Activated CD4-positive, alpha-beta T cell treated with anti-CD3 and anti-CD28 coated beads, Interleukin-2, amount 50 U/mL, for 24 hours (primary cell): ENCODE measurements at regions not wholly inside any gene's neighbourhood (a gene's known extent, or its start where the extent isn't known, plus 50 kb on each side); places are given as distances from the start of the nearest gene placed in this dataset.

ENCODE experiments used
- DNase-seq, 2 donors: peaks; one replicate each; pipeline ENCODE4 v3.0.0-alpha.2; 2020; ENCODE audit warnings: low read depth in 1 of 2, low spot score in 1 of 2

- DNase-seq = no peak
Measured at GRCh38 chr13:109374609-109375200, 411.7 kb downstream of the IRS2 start.

- DNase-seq = no peak
Measured at GRCh38 chr13:109372666-109373065, 413.7 kb downstream of the IRS2 start.

GRCh38 chr13:109371066-109371465 lies 415.3 kb downstream of the IRS2 start:
- DNase-seq = no peak

DNA sequence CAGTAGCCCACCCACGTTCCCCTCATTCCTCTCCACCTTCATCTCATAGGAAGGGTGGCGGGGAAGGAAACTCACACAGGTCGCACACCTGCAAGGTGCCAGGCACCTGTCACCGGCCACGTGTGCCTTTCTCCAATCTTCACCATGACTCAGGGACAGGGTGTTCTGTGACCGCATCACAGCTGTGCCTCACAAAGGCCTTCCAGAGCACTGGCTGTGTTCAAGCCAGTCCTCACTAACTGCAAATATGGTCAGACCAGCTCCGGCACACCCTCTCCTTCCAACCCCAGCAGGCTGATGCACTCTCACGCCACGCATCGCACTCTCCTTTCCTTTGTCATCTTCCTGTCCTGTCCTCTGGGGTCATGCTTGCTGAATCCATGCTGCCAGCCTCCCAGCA lies 415.9 kb downstream of the IRS2 start:
- DNase-seq = no peak

DNA sequence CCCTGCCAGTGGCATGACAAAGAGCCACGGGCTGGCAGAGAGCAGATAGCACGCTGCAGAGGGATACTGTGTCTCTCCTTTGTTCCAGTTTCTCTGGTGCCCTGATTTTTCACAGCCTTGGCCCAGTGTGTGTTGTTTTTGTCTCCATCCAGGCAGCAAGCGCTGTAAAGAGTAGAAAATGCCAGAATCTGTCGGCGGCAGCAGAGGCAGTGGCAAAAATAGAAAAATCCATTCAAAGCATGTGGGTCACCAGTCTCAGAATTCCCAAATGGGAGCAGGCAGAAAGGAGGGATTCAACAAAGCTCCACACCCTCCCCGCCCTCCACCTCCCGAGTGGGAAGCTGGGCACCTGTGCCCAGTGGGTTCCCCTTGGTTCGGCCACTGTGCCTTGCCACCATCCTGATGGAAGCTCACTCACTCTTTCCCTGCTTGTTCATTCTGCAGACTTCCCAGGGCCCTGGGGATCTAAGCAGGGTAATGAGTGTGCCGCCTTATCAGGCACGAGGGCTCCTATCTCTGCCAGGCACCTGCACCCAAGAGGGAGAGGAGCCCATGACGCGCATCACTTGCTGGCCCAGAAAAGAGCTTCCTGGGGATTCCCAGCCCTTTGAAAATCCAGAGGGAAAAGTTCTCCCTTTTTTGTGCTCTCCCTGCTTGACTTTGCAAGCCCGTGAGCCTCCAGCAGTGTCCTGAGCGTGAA lies 416.9 kb downstream of the IRS2 start:
- DNase-seq = no peak

GRCh38 chr13:109368230-109368629 lies 418.2 kb downstream of the IRS2 start:
- DNase-seq = no peak

DNA sequence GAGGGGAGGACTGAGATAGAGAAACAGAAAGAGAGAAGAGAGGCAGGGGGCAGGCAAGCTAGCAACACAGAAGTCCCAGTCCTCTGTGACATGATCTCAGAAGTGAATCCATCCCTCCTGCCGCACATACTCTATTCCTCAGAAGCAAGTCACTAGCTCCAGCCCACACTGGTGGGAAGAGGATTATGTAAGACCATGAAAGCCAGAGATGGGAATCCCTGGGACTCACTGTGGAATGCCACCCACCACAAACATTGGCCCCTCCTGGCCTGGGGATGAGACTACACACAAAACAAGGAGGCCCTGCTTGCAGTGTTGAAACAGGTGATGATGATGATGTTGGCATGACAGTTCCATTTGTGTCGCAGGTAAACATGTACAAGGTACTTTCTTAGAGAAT lies 419.9 kb downstream of the IRS2 start:
- no peak for DNase-seq

GRCh38 chr13:109363431-109363830 lies 423.0 kb downstream of the IRS2 start:
- no peak for DNase-seq

DNA sequence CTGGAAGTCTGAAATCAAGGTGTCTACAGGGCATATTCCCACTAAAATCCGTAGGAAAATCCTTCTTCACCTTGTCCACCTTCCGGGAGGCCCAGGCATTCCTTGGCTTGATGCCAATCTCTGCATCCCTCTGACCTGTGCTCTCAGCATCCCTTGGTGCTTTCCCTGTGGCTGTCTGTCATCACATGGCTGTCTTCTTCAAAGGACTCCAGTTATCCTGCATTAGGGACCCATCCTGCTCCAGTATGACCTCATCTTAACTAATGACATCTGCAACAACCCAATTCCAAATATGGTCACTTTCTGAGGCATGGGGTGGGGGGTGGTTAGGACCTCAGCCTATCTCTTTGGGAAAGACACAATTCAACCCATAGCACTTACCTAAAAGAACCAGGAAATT lies 423.8 kb downstream of the IRS2 start:
- no peak for DNase-seq

- no peak for DNase-seq
Measured at GRCh38 chr13:109361562-109362289, 424.7 kb downstream of the IRS2 start.

GRCh38 chr13:109357751-109358471 lies 428.5 kb downstream of the IRS2 start:
- DNase-seq = no peak

- no peak for DNase-seq
Measured at GRCh38 chr13:109355875-109356434, 430.4 kb downstream of the IRS2 start.

GRCh38 chr13:109355166-109355565 lies 431.2 kb downstream of the IRS2 start:
- no peak for DNase-seq

GRCh38 chr13:109351236-109351635 lies 435.1 kb downstream of the IRS2 start:
- no peak for DNase-seq

- DNase-seq = no peak
Measured at GRCh38 chr13:109348519-109349258, 437.7 kb downstream of the IRS2 start.

DNA sequence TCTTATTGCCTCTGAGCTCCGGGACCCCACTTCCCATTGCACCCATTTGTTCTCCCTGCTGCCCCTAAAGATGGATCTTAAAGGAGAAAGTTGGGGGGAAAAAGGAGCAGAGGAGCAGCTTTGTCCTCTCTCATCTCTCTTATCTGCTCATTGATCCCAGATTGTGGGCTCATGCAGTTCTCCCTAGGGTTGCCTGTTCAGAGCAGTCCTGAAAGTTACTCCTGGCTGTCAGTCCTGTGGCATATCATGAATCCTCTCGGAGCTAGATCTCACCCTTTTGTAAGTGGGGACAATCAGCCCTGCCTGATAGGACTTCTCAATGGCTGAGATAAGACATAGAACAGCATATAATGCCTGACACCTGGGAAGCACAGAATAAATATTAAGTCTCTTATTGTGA lies 440.3 kb downstream of the IRS2 start:
- DNase-seq = no peak

GRCh38 chr13:109345433-109345941 lies 440.9 kb downstream of the IRS2 start:
- no peak for DNase-seq

- no peak for DNase-seq
Measured at GRCh38 chr13:109344552-109345157, 441.7 kb downstream of the IRS2 start.

GRCh38 chr13:109336730-109337129 lies 449.7 kb downstream of the IRS2 start:
- DNase-seq = no peak
